GM18520 (cell line): ENCODE measurements at regions not wholly inside any gene's neighbourhood (a gene's known extent, or its start where the extent isn't known, plus 50 kb on each side); places are given as distances from the start of the nearest gene placed in this dataset.
"Not testable (repeated sequence)": the region's sequence is repeated elsewhere in the genome, so short reads cannot be mapped to it uniquely, and the experiment has no call there.

Experiments used
- ATAC-seq: cut with Tn5 transposase; IDR thresholded peaks from one replicate; pipeline ENCODE4 v1.9.1; 2021; ENCODE audit not compliant: unreplicated experiment

- ATAC-seq: no peak
These were observed 714.0 kb downstream of the SEMA5A start for GRCh38 chr5:8831854-8832253.

GRCh38 chr5:8839361-8840055, 706.4 kb downstream of the SEMA5A start:
- no peak for ATAC-seq

GRCh38 chr5:8840237-8840636, 705.6 kb downstream of the SEMA5A start:
- no peak for ATAC-seq

GRCh38 chr5:8840746-8841145, 705.1 kb downstream of the SEMA5A start:
- not testable (repeated sequence) for ATAC-seq

GRCh38 chr5:8842971-8843551, 702.8 kb downstream of the SEMA5A start:
- ATAC-seq: no peak

- no peak for ATAC-seq
These were observed 702.1 kb downstream of the SEMA5A start for GRCh38 chr5:8843771-8844170.

GRCh38 chr5:8844206-8844605, 701.7 kb downstream of the SEMA5A start:
- ATAC-seq: no peak

GRCh38 chr5:8844847-8845246, 701.0 kb downstream of the SEMA5A start:
- ATAC-seq: no peak

- no peak for ATAC-seq
These were observed 700.6 kb downstream of the SEMA5A start for GRCh38 chr5:8845296-8845695.

- ATAC-seq: no peak
These were observed 697.5 kb downstream of the SEMA5A start for GRCh38 chr5:8848366-8848765.

GRCh38 chr5:8848997-8849594, 696.8 kb downstream of the SEMA5A start:
- no peak for ATAC-seq

GRCh38 chr5:8851101-8851500, 694.8 kb downstream of the SEMA5A start:
- ATAC-seq: no peak

- no peak for ATAC-seq
These were observed 688.8 kb downstream of the SEMA5A start for GRCh38 chr5:8857051-8857450.

- no peak for ATAC-seq
These were observed 684.1 kb downstream of the SEMA5A start for GRCh38 chr5:8861764-8862163.

GRCh38 chr5:8864053-8864452, 681.8 kb downstream of the SEMA5A start:
- no peak for ATAC-seq

GRCh38 chr5:8865266-8865665, 680.6 kb downstream of the SEMA5A start:
- no peak for ATAC-seq

- ATAC-seq: no peak
These were observed 680.0 kb downstream of the SEMA5A start for GRCh38 chr5:8865686-8866374.

GRCh38 chr5:8868283-8868682, 677.6 kb downstream of the SEMA5A start:
- ATAC-seq: no peak

- ATAC-seq: no peak
These were observed 675.9 kb downstream of the SEMA5A start for GRCh38 chr5:8869932-8870331.

GRCh38 chr5:8870349-8870958, 675.4 kb downstream of the SEMA5A start:
- no peak for ATAC-seq

- no peak for ATAC-seq
These were observed 674.9 kb downstream of the SEMA5A start for GRCh38 chr5:8870959-8871355.

- no peak for ATAC-seq
These were observed 674.4 kb downstream of the SEMA5A start for GRCh38 chr5:8871446-8871845.
